ENCODE measurements at regions not wholly inside any gene's neighbourhood (a gene's known extent, or its start where the extent isn't known, plus 50 kb on each side); places are given as distances from the start of the nearest gene placed in this dataset.

- TF ChIP-seq CTCF (IDR thresholded peaks at IDR 0.05) (no peak), POLR2A (IDR thresholded peaks at IDR 0.05) (no peak)
Observed at GRCh38 chr3:76525726-76526125, 514.2 kb upstream of the ROBO2 start.
